Calu3 (cell line): ENCODE measurements at regions not wholly inside any gene's neighbourhood (a gene's known extent, or its start where the extent isn't known, plus 50 kb on each side); places are given as distances from the start of the nearest gene placed in this dataset.

Experiments
- BruUV-seq: library from RNA; stranded (reverse); fragments of 400-500 nt; replicated peaks from 2 replicates; lab custom pipeline; 2021; lab: Mats Ljungman, UMichigan
- CTCF ChIA-PET: fragments of 300-600 bp; sonication (Branson Sonifier 250); formaldehyde crosslinking; loops from one replicate; lab custom pipeline; 2022; ENCODE audit warnings: antibody characterized with exemption; lab: Charles Lee
- DNase-seq: peaks from one replicate; pipeline ENCODE4 v3.0.0; 2022
- H3K27ac Mint-ChIP-seq: one replicate; pipeline ENCODE4 v1.8.0; 2022; ENCODE audit warnings: mixed read lengths; ENCODE audit not compliant: unreplicated experiment
- H3K27me3 Mint-ChIP-seq: one replicate; pipeline ENCODE4 v1.8.0; 2022; ENCODE audit warnings: mixed read lengths; ENCODE audit not compliant: unreplicated experiment
- H3K36me3 Mint-ChIP-seq: one replicate; pipeline ENCODE4 v1.8.0; 2022; ENCODE audit warnings: mild to moderate bottlenecking, moderate library complexity, mixed read lengths; ENCODE audit not compliant: insufficient read depth, unreplicated experiment
- H3K4me1 Mint-ChIP-seq: one replicate; pipeline ENCODE4 v1.8.0; 2022; ENCODE audit warnings: mild to moderate bottlenecking, low read depth, mixed read lengths; ENCODE audit not compliant: unreplicated experiment
- H3K4me3 Mint-ChIP-seq: one replicate; pipeline ENCODE4 v1.8.0; 2022; ENCODE audit warnings: mild to moderate bottlenecking, low read depth, moderate library complexity, mixed read lengths; ENCODE audit not compliant: unreplicated experiment
- H3K9me3 Mint-ChIP-seq: one replicate; pipeline ENCODE4 v1.8.0; 2022; ENCODE audit warnings: low read depth, mixed read lengths; ENCODE audit not compliant: unreplicated experiment
- intact Hi-C: fragments of 100-400 bp; cut with micrococcal nuclease; formaldehyde crosslinking; loops from one replicate; pipeline ENCODE4 v1.10.0; 2022; ENCODE audit not compliant: unreplicated experiment
- TF ChIP-seq, protein P1 (sequence below): fragments of 200-600 bp; IDR thresholded peaks from one replicate; pipeline ENCODE4 v1.8.0; 2022; ENCODE audit warnings: antibody characterized with exemption; ENCODE audit not compliant: unreplicated experiment

DNA sequence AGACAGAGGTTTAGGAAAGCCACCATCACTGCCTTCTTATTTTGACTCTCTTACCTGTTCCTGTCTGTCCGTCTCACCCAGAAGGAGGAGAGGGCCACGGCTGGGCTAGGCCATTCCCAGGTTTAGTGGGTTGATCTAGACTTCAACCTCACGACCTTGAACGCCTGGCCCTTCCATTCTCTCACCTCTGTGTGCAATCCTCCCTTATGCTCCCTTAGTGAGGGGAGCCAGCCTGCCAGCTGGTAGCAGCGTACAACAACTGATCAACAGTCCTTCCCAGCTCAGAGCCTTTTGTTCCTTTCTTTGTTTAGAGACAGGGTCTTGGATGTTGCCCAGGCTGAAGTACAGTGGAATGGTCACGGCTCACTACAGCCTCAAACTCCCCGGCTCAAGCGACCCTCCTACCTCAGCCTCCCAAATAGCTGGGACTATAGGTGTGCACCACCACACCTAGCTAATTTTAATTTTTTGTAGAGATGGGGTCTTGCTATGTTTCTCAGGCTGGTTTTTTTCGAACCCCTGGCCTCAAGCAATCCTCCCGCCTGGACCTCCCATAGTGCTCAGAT is 123.9 kb downstream of the ZNF664 start:
- DNase-seq = no peak
- BruUV-seq = no TSS peak
- no peaks in the 10 kb centered on the region for H3K4me1 Mint-ChIP-seq
- peaks cover 32% of the 10 kb centered on the region for H3K27me3 Mint-ChIP-seq
- intact Hi-C loops = no loop called here
- no peak overlapping the region for H3K4me3 Mint-ChIP-seq
- CTCF ChIA-PET = no interaction called here
- peaks cover 3% of the 10 kb centered on the region for H3K36me3 Mint-ChIP-seq
- H3K9me3 Mint-ChIP-seq = no peaks in the 10 kb centered on the region
- TF ChIP-seq, protein P1, sequence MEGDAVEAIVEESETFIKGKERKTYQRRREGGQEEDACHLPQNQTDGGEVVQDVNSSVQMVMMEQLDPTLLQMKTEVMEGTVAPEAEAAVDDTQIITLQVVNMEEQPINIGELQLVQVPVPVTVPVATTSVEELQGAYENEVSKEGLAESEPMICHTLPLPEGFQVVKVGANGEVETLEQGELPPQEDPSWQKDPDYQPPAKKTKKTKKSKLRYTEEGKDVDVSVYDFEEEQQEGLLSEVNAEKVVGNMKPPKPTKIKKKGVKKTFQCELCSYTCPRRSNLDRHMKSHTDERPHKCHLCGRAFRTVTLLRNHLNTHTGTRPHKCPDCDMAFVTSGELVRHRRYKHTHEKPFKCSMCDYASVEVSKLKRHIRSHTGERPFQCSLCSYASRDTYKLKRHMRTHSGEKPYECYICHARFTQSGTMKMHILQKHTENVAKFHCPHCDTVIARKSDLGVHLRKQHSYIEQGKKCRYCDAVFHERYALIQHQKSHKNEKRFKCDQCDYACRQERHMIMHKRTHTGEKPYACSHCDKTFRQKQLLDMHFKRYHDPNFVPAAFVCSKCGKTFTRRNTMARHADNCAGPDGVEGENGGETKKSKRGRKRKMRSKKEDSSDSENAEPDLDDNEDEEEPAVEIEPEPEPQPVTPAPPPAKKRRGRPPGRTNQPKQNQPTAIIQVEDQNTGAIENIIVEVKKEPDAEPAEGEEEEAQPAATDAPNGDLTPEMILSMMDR = no peak
- no peak overlapping the region for H3K27ac Mint-ChIP-seq

DNA sequence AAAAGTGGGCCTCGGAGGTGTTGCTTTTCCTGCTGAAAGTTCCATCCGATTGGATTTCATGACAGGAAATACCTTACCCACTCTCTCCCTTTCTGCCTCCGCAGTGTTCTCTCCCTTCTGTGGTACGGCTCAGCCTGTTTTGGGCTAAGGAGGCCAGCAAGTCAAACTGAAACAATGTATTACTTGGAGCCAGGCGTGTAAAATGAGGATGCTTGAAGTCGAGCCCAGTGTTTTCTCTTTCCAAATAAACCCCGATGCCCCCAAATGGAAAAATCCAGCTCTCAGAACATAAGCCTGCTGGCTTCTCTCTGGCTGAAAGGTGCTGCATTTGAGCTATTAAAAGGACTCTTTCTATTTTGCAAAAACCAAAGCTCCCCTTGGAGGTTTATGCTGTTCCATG is 124.7 kb downstream of the ZNF664 start:
- BruUV-seq = no TSS peak
- CTCF ChIA-PET = interaction anchor here (0.9 kb wide), 1 partner anchor 50 kb away, joined by 4 read pairs; no protein-coding TSS in a partner anchor
- no peak overlapping the region for H3K27ac Mint-ChIP-seq
- H3K4me3 Mint-ChIP-seq = no peak overlapping the region
- intact Hi-C loops = no loop called here
- no peaks in the 10 kb centered on the region for H3K4me1 Mint-ChIP-seq
- H3K27me3 Mint-ChIP-seq = peaks cover 32% of the 10 kb centered on the region
- DNase-seq = no peak
- TF ChIP-seq, protein P1 = no peak
- no peaks in the 10 kb centered on the region for H3K9me3 Mint-ChIP-seq
- peaks cover 3% of the 10 kb centered on the region for H3K36me3 Mint-ChIP-seq

DNA sequence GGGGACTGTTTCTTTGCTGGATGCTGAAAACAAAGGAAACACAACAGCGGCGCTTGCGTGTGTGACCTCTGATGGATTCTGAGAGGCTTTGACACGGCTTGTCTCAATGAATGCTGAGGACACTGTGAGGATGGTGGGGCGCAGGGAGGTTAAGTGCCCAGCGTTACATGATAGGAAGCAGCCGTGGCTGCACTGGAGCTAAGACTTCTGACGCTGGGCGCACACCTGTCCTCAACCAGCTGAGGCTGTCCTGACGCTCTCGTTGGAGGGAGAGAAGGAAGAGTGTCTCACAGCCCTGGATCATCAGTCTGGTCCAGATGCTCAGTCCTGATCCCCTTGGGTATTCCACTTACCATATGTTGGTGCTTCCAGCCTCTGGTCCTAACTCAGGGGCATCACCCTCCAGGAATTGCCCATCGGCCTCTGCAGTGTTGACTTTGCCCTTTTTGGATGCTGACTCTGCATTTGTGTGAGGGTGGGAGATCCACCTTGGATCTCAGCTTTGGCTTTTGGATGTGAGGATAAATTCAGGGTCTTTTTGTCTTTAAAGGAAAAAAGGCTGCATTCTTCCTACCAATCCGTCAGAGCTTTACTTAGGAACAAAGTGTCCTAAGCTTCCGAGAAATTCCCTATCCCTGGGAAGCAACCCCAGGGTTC is 125.2 kb downstream of the ZNF664 start:
- H3K9me3 Mint-ChIP-seq = no peaks in the 10 kb centered on the region
- peaks cover 3% of the 10 kb centered on the region for H3K36me3 Mint-ChIP-seq
- no peak for DNase-seq
- intact Hi-C loops = no loop called here
- CTCF ChIA-PET = interaction anchor here (0.9 kb wide), 1 partner anchor 50 kb away, joined by 4 read pairs; no protein-coding TSS in a partner anchor
- H3K27me3 Mint-ChIP-seq = peaks cover 32% of the 10 kb centered on the region
- no TSS peak for BruUV-seq
- H3K4me1 Mint-ChIP-seq = no peaks in the 10 kb centered on the region
- TF ChIP-seq, protein P1 = no peak
- no peak overlapping the region for H3K4me3 Mint-ChIP-seq
- no peak overlapping the region for H3K27ac Mint-ChIP-seq

DNA sequence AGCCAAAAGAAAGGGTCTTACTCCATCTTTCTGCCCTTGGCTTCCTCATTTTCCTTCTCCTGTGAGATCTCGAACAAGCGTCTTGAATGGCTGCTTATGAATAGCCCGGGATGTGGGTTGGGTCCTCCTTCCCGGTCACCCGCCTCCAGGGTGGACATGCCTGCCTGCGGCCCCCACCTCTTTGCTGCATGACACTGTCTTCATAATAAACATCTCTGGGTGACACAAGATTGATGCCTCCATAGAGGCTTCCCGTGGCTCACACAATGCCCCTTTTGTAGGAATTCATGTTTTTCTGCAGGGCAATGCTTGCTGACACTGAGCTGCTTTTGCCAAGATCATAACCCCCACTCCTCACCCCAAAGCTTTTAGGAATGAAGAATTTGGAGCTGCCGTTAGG is 125.9 kb downstream of the ZNF664 start:
- CTCF ChIA-PET = no interaction called here

More for the DNA sequence above, 125.9 kb downstream of the ZNF664 start:
- Mint-ChIP-seq H3K27me3 (peaks cover 32% of the 10 kb centered on the region), H3K9me3 (no peaks in the 10 kb centered on the region), H3K36me3 (peaks cover 3% of the 10 kb centered on the region), H3K4me3 (no peak overlapping the region), H3K4me1 (no peaks in the 10 kb centered on the region), H3K27ac (no peak overlapping the region)
- intact Hi-C loops = no loop called here
- BruUV-seq = no TSS peak
- DNase-seq = no peak
- TF ChIP-seq, protein P1 = no peak
